Calu3 (cell line): ENCODE measurements at regions not wholly inside any gene's neighbourhood (a gene's known extent, or its start where the extent isn't known, plus 50 kb on each side); places are given as distances from the start of the nearest gene placed in this dataset.

Experiments used
- BruUV-seq: library from RNA; stranded (reverse); fragments of 400-500 nt; replicated peaks from 2 replicates; lab custom pipeline; 2021; lab: Mats Ljungman, UMichigan
- CTCF ChIA-PET: fragments of 300-600 bp; sonication (Branson Sonifier 250); formaldehyde crosslinking; loops from one replicate; lab custom pipeline; 2022; ENCODE audit warnings: antibody characterized with exemption; lab: Charles Lee
- DNase-seq: peaks from one replicate; pipeline ENCODE4 v3.0.0; 2022
- H3K27ac Mint-ChIP-seq: one replicate; pipeline ENCODE4 v1.8.0; 2022; ENCODE audit warnings: mixed read lengths; ENCODE audit not compliant: unreplicated experiment
- H3K27me3 Mint-ChIP-seq: one replicate; pipeline ENCODE4 v1.8.0; 2022; ENCODE audit warnings: mixed read lengths; ENCODE audit not compliant: unreplicated experiment
- H3K36me3 Mint-ChIP-seq: one replicate; pipeline ENCODE4 v1.8.0; 2022; ENCODE audit warnings: mild to moderate bottlenecking, moderate library complexity, mixed read lengths; ENCODE audit not compliant: insufficient read depth, unreplicated experiment
- H3K4me1 Mint-ChIP-seq: one replicate; pipeline ENCODE4 v1.8.0; 2022; ENCODE audit warnings: mild to moderate bottlenecking, low read depth, mixed read lengths; ENCODE audit not compliant: unreplicated experiment
- H3K4me3 Mint-ChIP-seq: one replicate; pipeline ENCODE4 v1.8.0; 2022; ENCODE audit warnings: mild to moderate bottlenecking, low read depth, moderate library complexity, mixed read lengths; ENCODE audit not compliant: unreplicated experiment
- H3K9me3 Mint-ChIP-seq: one replicate; pipeline ENCODE4 v1.8.0; 2022; ENCODE audit warnings: low read depth, mixed read lengths; ENCODE audit not compliant: unreplicated experiment
- CTCF ChIP-seq: fragments of 200-600 bp; IDR thresholded peaks from one replicate; pipeline ENCODE4 v1.8.0; 2022; ENCODE audit warnings: antibody characterized with exemption; ENCODE audit not compliant: unreplicated experiment
- intact Hi-C: fragments of 100-400 bp; cut with micrococcal nuclease; formaldehyde crosslinking; loops from one replicate; pipeline ENCODE4 v1.10.0; 2022; ENCODE audit not compliant: unreplicated experiment

GRCh38 chr10:83374741-83375140, 764.6 kb upstream of the GHITM start:
- no peak for TF ChIP-seq CTCF
- intact Hi-C loops = no loop called here
- Mint-ChIP-seq H3K27ac (no peak overlapping the region), H3K4me1 (no peaks in the 10 kb centered on the region), H3K4me3 (no peak overlapping the region), H3K9me3 (peaks cover 11% of the 10 kb centered on the region), H3K27me3 (no peaks in the 10 kb centered on the region), H3K36me3 (no peaks in the 10 kb centered on the region)
- no TSS peak for BruUV-seq
- DNase-seq = no peak
- CTCF ChIA-PET = no interaction called here

GRCh38 chr10:83375274-83375673, 764.0 kb upstream of the GHITM start:
- intact Hi-C loops = no loop called here
- H3K27me3 Mint-ChIP-seq = no peaks in the 10 kb centered on the region
- H3K4me1 Mint-ChIP-seq = no peaks in the 10 kb centered on the region
- TF ChIP-seq CTCF = no peak
- H3K9me3 Mint-ChIP-seq = peaks cover 12% of the 10 kb centered on the region
- H3K36me3 Mint-ChIP-seq = no peaks in the 10 kb centered on the region
- CTCF ChIA-PET = no interaction called here
- BruUV-seq = no TSS peak
- no peak for DNase-seq
- H3K4me3 Mint-ChIP-seq = no peak overlapping the region
- H3K27ac Mint-ChIP-seq = no peak overlapping the region

- no peak for DNase-seq
- BruUV-seq = no TSS peak
- H3K9me3 Mint-ChIP-seq = peaks cover 5% of the 10 kb centered on the region
- TF ChIP-seq CTCF = no peak
- H3K4me3 Mint-ChIP-seq = no peak overlapping the region
- H3K4me1 Mint-ChIP-seq = no peaks in the 10 kb centered on the region
- no peaks in the 10 kb centered on the region for H3K27me3 Mint-ChIP-seq
- intact Hi-C loops = no loop called here
- H3K36me3 Mint-ChIP-seq = no peaks in the 10 kb centered on the region
- no peak overlapping the region for H3K27ac Mint-ChIP-seq
- CTCF ChIA-PET = no interaction called here
These were observed 741.5 kb upstream of the GHITM start for GRCh38 chr10:83397806-83398205.

GRCh38 chr10:83410570-83410969, 728.7 kb upstream of the GHITM start:
- H3K4me3 Mint-ChIP-seq = no peak overlapping the region
- H3K9me3 Mint-ChIP-seq = peaks cover 6% of the 10 kb centered on the region
- no TSS peak for BruUV-seq
- no peak overlapping the region for H3K27ac Mint-ChIP-seq
- no peaks in the 10 kb centered on the region for H3K36me3 Mint-ChIP-seq
- CTCF ChIA-PET = no interaction called here
- H3K27me3 Mint-ChIP-seq = no peaks in the 10 kb centered on the region
- intact Hi-C loops = no loop called here
- DNase-seq = no peak
- H3K4me1 Mint-ChIP-seq = no peaks in the 10 kb centered on the region
- no peak for TF ChIP-seq CTCF

- H3K27me3 Mint-ChIP-seq = no peaks in the 10 kb centered on the region
- CTCF ChIA-PET = no interaction called here
These were observed 714.0 kb upstream of the GHITM start for GRCh38 chr10:83425306-83425705.

More at GRCh38 chr10:83425306-83425705, 714.0 kb upstream of the GHITM start:
- TF ChIP-seq CTCF = no peak
- DNase-seq = no peak
- intact Hi-C loops = no loop called here
- H3K27ac Mint-ChIP-seq = no peak overlapping the region
- H3K9me3 Mint-ChIP-seq = peaks cover 10% of the 10 kb centered on the region
- H3K36me3 Mint-ChIP-seq = no peaks in the 10 kb centered on the region
- BruUV-seq = no TSS peak
- no peak overlapping the region for H3K4me3 Mint-ChIP-seq
- no peaks in the 10 kb centered on the region for H3K4me1 Mint-ChIP-seq
